Thymus (tissue), 11 donors: ENCODE measurements at regions not wholly inside any gene's neighbourhood (a gene's known extent, or its start where the extent isn't known, plus 50 kb on each side); places are given as distances from the start of the nearest gene placed in this dataset.

Experiments used
- DNase-seq, 9 donors: peaks; one replicate each; pipeline ENCODE4 v3.0.0-alpha.2; 2013; ENCODE audit warnings: low spot score in 9 of 9, low read depth in 6 of 9, missing footprints in 1 of 9
- H3K27ac ChIP-seq, 2 donors: one replicate each; pipeline ENCODE4 v1.5.1; 2013; ENCODE audit warnings: control low read depth in 1 of 2, low read depth in 1 of 2, low read length in 1 of 2, mild to moderate bottlenecking in 1 of 2, moderate library complexity in 1 of 2
- H3K27me3 ChIP-seq, 2 donors: one replicate each; pipeline ENCODE4 v1.5.1; 2013; ENCODE audit warnings: low read length in 1 of 2; ENCODE audit not compliant: control insufficient read depth in 2 of 2, insufficient read depth in 1 of 2
- H3K36me3 ChIP-seq, 2 donors: one replicate each; pipeline ENCODE4 v1.5.1; 2013; ENCODE audit warnings: low read length in 1 of 2, mild to moderate bottlenecking in 1 of 2, moderate library complexity in 1 of 2; ENCODE audit not compliant: control insufficient read depth in 2 of 2, insufficient read depth in 2 of 2
- H3K4me1 ChIP-seq, 2 donors: one replicate each; pipeline ENCODE4 v1.5.1; 2013; ENCODE audit warnings: low read length in 2 of 2; ENCODE audit not compliant: control insufficient read depth in 2 of 2, insufficient read depth in 2 of 2
- H3K4me3 ChIP-seq, 2 donors: one replicate each; pipeline ENCODE4 v1.5.1; 2013; ENCODE audit warnings: low read length in 2 of 2, control low read depth in 1 of 2, mild to moderate bottlenecking in 1 of 2
- H3K9me3 ChIP-seq, 2 donors: one replicate each; pipeline ENCODE4 v1.5.1; 2013; ENCODE audit warnings: low read length in 1 of 2, mild to moderate bottlenecking in 1 of 2; ENCODE audit not compliant: control insufficient read depth in 2 of 2, insufficient read depth in 1 of 2
- WGBS: extraction: QIAGEN DNeasy Blood & Tissue Kit; methylation state at CpG from one replicate; pipeline ENCODE4 v1.1.7; 2013; 5-methylcytosine and 5-hydroxymethylcytosine counted together
- donor health status: healthy.

DNA sequence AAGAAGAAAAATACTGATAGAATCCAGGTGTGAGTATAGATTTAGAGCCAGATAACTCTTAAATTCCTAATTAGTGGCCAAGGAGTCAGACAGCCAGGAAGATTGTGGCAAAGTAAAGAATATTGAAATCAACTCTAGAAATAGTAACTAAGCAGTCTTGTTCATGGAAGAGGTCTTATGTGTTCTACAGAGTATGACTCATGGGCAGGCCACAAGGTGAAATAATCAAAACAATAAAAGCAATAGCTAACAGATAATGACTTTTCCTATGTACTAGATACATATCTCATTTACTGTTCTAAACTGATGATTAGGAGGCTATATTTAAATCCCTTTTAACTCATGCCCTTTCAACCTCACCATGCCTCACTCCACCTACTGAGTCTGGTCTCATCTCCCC, 227.4 kb upstream of the COL3A1 start:
- H3K4me1 ChIP-seq = no peaks in the 10 kb centered on the region
- H3K27ac ChIP-seq = no peak overlapping the region
- no peak overlapping the region for H3K4me3 ChIP-seq
- H3K36me3 ChIP-seq = no peaks in the 10 kb centered on the region
- no peak for DNase-seq
- no peaks in the 10 kb centered on the region for H3K27me3 ChIP-seq
- H3K9me3 ChIP-seq = no peaks in the 10 kb centered on the region

DNA sequence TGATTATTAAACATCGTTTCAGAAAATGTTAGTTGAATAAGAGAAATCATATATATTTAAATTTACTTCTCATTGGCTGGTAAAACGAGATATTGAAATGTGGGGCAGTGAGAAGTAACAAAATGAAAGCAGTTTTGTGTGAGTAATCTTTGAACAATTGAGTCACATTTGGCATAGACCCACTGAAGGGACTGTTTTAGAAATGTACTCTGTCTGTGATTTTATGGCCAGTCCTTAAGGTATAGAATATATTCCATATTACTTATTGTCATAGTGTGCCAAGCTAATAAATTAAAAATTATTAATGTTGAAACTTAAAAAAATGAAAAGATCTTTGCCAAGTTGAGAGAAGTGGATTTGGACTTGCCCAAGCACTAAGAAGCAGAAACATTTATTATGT, 222.4 kb upstream of the COL3A1 start:
- H3K36me3 ChIP-seq = no peaks in the 10 kb centered on the region
- H3K4me3 ChIP-seq = no peak overlapping the region
- no peaks in the 10 kb centered on the region for H3K9me3 ChIP-seq
- no peaks in the 10 kb centered on the region for H3K4me1 ChIP-seq
- H3K27ac ChIP-seq = no peak overlapping the region
- no peak for DNase-seq
- H3K27me3 ChIP-seq = no peaks in the 10 kb centered on the region
- 70% methylated on average over 2 of the region's 2 CpGs for WGBS

DNA sequence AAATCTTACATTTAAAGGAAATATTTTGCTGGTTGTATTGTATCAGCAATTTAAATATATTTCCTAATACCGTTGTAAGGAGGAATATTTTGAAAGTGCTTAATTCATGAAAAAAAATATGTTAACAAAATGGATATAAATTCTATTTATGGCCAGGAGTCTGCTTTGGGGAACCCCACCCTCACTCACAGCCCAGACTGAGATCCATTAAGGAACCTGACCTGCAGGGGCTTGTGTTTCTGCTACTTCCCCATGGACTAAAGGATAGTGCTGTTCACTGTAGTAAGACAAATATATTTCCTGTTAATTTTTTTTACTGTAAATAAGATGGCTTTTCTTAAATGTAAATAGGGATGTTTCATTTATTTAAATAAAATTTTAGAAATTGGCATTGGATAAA, 221.9 kb upstream of the COL3A1 start:
- DNase-seq = no peak
- 94% methylated on average over 1 of the region's 1 CpG for WGBS
- Histone ChIP-seq H3K36me3 (no peaks in the 10 kb centered on the region), H3K27me3 (no peaks in the 10 kb centered on the region), H3K27ac (no peak overlapping the region), H3K4me3 (no peak overlapping the region), H3K4me1 (no peaks in the 10 kb centered on the region), H3K9me3 (no peaks in the 10 kb centered on the region)

GRCh38 chr2:188762151-188762550, 212.0 kb upstream of the COL3A1 start:
- H3K36me3 ChIP-seq = no peaks in the 10 kb centered on the region
- no peak overlapping the region for H3K4me3 ChIP-seq
- H3K4me1 ChIP-seq = no peaks in the 10 kb centered on the region
- H3K9me3 ChIP-seq = no peaks in the 10 kb centered on the region
- 94% methylated on average over 2 of the region's 2 CpGs for whole genome bisulfite sequencing
- no peak for DNase-seq
- H3K27me3 ChIP-seq = no peaks in the 10 kb centered on the region
- H3K27ac ChIP-seq = no peak overlapping the region

DNA sequence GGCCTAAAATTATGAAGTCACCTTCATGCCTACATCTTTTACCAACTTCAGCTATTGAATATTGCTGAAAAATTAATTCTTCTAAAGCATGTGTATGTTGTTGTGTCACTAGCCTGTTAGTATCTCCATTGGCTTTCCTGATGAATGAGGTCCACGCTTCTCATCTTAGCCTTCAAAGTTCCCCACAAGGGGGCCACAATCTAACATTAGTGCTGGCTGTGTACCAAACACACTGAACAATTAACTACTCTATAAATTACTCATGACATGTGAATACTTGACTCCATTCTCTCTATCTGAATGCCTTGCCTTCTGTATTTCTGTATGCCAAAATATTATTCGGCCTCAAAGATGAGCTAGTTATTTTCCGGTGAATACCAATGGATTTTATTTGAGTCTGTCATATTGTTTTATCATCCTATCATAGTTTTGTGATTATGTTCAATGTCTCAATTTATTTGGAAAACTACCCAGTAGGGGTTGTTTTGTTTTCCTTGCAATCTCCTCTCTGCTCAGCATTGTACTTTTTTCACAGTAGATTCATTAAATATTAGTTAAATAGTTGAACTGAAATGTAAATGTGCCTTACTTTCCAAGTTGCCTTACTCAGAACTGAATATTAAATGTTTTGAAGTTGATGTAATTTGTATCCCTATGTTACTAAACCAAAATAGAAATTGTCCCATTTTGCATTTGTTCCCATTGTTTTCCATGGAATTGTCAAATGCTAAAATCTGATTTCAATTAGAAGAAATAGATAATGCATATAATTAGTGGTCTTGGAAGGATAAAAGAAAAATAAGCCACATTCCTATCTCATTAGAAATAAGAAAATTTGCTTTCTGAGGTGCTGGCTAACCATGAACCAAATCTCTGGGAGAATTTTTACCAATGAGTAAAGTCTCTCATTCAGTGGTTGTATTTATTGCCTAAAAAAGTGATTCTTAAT, 208.4 kb upstream of the COL3A1 start:
- 86% methylated on average over 3 of the region's 3 CpGs for WGBS
- peak in 1 of 9 donors; percentile 6 for DNase-seq
- Histone ChIP-seq H3K27me3 (no peaks in the 10 kb centered on the region), H3K4me3 (no peak overlapping the region), H3K9me3 (no peaks in the 10 kb centered on the region), H3K4me1 (no peaks in the 10 kb centered on the region), H3K36me3 (no peaks in the 10 kb centered on the region), H3K27ac (no peak overlapping the region)

GRCh38 chr2:188766471-188766856, 207.7 kb upstream of the COL3A1 start:
- H3K27me3 ChIP-seq = no peaks in the 10 kb centered on the region
- 96% methylated on average over 3 of the region's 3 CpGs for whole genome bisulfite sequencing
- DNase-seq = no peak
- no peaks in the 10 kb centered on the region for H3K9me3 ChIP-seq
- H3K4me3 ChIP-seq = no peak overlapping the region
- no peaks in the 10 kb centered on the region for H3K4me1 ChIP-seq
- no peak overlapping the region for H3K27ac ChIP-seq
- H3K36me3 ChIP-seq = no peaks in the 10 kb centered on the region

DNA sequence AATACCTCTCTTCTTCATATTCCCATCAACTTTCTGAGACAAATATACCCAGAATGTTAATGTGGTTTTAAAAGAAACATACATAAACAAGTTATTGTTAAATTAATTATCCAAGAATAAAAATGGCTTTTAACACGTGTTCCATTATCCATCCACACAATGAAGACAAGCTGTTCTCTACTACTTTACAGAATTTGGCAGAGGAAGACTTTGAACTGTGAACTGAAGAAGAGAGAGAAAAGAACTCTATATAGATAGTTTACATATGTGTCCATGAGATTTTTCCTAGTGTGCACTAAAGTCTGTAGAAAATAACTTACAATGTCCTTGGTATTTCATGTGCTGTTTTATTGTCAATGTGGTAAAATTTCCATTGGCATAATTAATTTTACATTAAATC, 207.0 kb upstream of the COL3A1 start:
- Histone ChIP-seq H3K9me3 (no peaks in the 10 kb centered on the region), H3K27me3 (no peaks in the 10 kb centered on the region), H3K36me3 (no peaks in the 10 kb centered on the region), H3K27ac (no peak overlapping the region), H3K4me3 (no peak overlapping the region), H3K4me1 (no peaks in the 10 kb centered on the region)
- no peak for DNase-seq
- WGBS = 86% methylated on average over 1 of the region's 1 CpG

GRCh38 chr2:188770296-188770695, 203.9 kb upstream of the COL3A1 start:
- no peaks in the 10 kb centered on the region for H3K9me3 ChIP-seq

GRCh38 chr2:188773075-188773474, 201.1 kb upstream of the COL3A1 start:
- H3K36me3 ChIP-seq = no peaks in the 10 kb centered on the region
- no peaks in the 10 kb centered on the region for H3K9me3 ChIP-seq
- no peaks in the 10 kb centered on the region for H3K27me3 ChIP-seq

More at GRCh38 chr2:188770296-188770695, 203.9 kb upstream of the COL3A1 start:
- H3K4me3 ChIP-seq = no peak overlapping the region
- H3K27ac ChIP-seq = no peak overlapping the region
- no peak for DNase-seq
- 88% methylated on average over 5 of the region's 5 CpGs for WGBS
- no peaks in the 10 kb centered on the region for H3K4me1 ChIP-seq
- no peaks in the 10 kb centered on the region for H3K36me3 ChIP-seq
- H3K27me3 ChIP-seq = no peaks in the 10 kb centered on the region

More at GRCh38 chr2:188773075-188773474, 201.1 kb upstream of the COL3A1 start:
- no peak overlapping the region for H3K27ac ChIP-seq
- no peak overlapping the region for H3K4me3 ChIP-seq
- H3K4me1 ChIP-seq = no peaks in the 10 kb centered on the region
- DNase-seq = no peak
